ENCODE measurements at regions not wholly inside any gene's neighbourhood (a gene's known extent, or its start where the extent isn't known, plus 50 kb on each side); places are given as distances from the start of the nearest gene placed in this dataset.

DNA sequence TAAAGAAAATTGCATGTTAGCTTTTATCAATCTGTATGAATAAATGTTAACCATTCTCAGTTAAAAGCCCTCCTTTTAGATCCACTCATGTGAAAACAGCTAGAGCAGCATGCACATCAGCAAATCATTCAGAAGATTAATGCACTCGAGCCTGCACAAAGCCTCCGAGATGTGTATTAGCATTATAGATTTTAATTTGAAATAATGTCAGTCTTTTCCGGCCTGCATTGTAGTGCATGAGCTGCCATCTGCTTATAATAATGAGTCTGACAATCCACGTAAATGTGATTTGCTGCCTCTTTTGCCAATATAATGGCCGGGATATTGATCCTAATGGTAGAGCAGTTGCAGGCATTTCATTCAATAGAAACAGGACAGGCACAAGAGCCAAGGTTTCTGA, 585.1 kb downstream of the IRX1 start:
- TF ChIP-seq FOXM1 (IDR thresholded peaks at IDR 0.05; ENCODE audit: borderline replicate concordance, low read depth): no peak
- no peak for TF ChIP-seq CREB1 (IDR thresholded peaks at IDR 0.05; ENCODE audit: low read depth)
- TF ChIP-seq EP300 (IDR thresholded peaks at IDR 0.05; ENCODE audit: borderline replicate concordance): no peak
- TF ChIP-seq USF1 (IDR thresholded peaks at IDR 0.05): no peak
- TF ChIP-seq EGR1 (IDR thresholded peaks at IDR 0.05): no peak
- TF ChIP-seq TAF1 (IDR thresholded peaks at IDR 0.05; ENCODE audit: low read depth): no peak
- TF ChIP-seq ZBTB7A (IDR thresholded peaks at IDR 0.05; ENCODE audit: low read depth): no peak
- no peak for TF ChIP-seq NFIC (IDR thresholded peaks at IDR 0.05)
- no peak for TF ChIP-seq YY1 (IDR thresholded peaks at IDR 0.05; ENCODE audit: low read depth)
- no peak for TF ChIP-seq CEBPB (IDR thresholded peaks at IDR 0.05)

All from Ishikawa (cell line).